COLO829 (cell line): ENCODE measurements at regions not wholly inside any gene's neighbourhood (a gene's known extent, or its start where the extent isn't known, plus 50 kb on each side); places are given as distances from the start of the nearest gene placed in this dataset.
"Not testable (repeated sequence)": the region's sequence is repeated elsewhere in the genome, so short reads cannot be mapped to it uniquely, and the experiment has no call there.

ENCODE experiments used
- DNase-seq: peaks from one replicate; pipeline ENCODE4 v3.0.0; 2012; ENCODE audit warnings: low spot score

DNA sequence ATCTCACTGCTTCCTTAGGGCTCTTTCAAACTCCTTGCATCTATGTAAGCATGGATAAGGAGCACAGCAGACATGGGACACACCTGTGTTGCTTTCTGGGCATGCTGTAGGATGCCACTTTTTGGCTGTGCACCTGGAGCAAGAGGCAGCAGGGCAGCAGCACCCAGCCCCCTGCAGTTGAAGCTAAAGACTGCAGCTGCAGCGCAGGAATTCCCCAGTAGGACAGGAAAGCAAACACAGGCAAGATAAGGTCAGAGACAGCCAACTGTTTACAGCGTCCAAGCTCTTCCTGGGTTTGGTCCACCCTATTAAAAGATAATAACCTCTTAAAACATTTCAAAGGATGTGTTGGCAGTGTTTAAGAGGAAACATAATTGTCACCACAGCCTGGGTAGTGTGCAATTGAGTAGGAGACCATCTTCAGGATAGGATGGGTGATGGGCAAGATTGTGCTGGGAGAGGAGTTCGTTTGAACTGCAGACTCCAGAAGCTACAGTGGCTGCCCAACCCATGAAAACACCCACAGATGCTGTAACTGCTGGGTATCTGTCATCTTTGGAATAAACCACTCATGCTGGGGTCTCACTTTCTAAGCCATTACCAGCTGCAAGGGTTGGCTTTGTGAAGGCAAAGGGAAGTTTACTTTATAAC lies 242.3 kb upstream of the PLGLB1 start:
- DNase-seq = not testable (repeated sequence)

DNA sequence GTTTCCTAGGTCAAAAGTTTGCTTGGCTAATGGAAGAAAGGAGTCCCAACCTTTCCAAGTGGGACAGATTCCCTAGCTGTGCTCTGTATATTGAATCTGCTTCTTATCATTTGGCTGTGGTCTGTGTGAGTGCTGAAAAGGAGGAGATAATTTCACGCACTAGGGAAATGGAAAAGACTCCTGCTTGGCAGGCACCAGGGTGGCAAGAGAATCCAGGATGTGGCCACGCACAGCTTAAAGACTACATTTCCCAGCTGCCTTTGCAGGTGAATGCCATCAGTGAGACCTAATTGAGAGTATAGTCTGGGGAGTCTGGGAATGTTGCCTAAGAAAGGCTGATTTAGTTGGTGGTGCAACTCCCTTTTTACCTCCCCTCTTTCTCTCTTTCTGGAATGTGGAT lies 253.5 kb upstream of the PLGLB1 start:
- not testable (repeated sequence) for DNase-seq

- DNase-seq = not testable (repeated sequence)
Measured at GRCh38 chr2:87275974-87276629, 254.5 kb upstream of the PLGLB1 start.

GRCh38 chr2:87276673-87277072 lies 255.0 kb upstream of the PLGLB1 start:
- not testable (repeated sequence) for DNase-seq

GRCh38 chr2:87277734-87278133 lies 256.1 kb upstream of the PLGLB1 start:
- not testable (repeated sequence) for DNase-seq

DNA sequence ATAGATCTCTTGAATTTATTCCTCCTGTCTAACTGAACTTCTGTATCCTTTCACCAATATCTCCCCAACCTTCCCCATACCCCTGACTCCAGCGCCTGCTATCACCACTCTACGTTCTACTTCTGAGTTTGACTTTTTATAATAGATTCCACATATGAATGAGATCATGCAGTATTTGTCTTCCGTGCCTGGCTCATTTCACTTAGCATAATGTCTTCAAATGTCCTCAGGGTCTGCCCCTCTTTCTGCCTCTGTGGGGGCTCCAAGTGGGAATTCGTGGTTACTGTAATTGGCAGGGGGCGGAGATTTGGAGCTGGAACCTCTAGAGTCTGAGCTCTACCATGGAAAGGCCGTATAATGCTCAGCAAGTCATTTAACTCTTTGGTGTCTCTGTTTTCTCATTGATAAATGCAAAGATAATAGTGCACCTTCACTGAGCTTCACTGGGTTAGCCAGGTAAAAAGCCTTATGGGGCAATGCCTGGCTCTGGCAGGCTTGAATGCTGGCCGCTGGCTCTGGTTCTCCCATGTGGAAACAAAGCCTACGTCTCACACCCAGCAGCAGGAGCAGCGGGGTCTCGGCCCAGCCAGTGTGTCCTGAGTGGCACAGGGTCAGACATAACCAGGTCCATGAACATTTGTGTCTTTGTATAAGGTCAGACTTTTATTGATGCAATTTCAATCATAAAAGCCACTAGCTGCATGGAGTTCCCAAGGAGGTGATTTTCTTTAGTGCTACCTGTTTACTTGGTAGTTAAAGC lies 259.1 kb upstream of the PLGLB1 start:
- DNase-seq = not testable (repeated sequence)

GRCh38 chr2:87283735-87284470 lies 262.3 kb upstream of the PLGLB1 start:
- not testable (repeated sequence) for DNase-seq

DNA sequence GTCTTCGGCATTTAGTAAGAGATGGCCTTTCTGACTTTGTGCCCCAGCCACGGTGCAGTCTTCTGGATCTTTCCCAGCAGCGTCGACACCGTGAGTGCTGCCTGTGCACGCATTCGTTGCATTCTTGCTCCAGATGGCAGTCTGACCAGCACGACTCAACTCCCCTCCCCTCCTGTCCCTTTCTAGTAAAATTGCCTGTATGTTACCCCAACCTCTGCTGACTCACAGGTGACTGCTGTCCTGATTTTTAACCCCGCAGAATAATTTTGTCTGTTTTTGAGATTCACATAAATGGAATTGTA lies 262.8 kb upstream of the PLGLB1 start:
- DNase-seq = not testable (repeated sequence)

- DNase-seq = not testable (repeated sequence)
Measured at GRCh38 chr2:87285139-87285538, 263.5 kb upstream of the PLGLB1 start.

GRCh38 chr2:87290566-87291307 lies 269.1 kb upstream of the PLGLB1 start:
- DNase-seq = not testable (repeated sequence)

DNA sequence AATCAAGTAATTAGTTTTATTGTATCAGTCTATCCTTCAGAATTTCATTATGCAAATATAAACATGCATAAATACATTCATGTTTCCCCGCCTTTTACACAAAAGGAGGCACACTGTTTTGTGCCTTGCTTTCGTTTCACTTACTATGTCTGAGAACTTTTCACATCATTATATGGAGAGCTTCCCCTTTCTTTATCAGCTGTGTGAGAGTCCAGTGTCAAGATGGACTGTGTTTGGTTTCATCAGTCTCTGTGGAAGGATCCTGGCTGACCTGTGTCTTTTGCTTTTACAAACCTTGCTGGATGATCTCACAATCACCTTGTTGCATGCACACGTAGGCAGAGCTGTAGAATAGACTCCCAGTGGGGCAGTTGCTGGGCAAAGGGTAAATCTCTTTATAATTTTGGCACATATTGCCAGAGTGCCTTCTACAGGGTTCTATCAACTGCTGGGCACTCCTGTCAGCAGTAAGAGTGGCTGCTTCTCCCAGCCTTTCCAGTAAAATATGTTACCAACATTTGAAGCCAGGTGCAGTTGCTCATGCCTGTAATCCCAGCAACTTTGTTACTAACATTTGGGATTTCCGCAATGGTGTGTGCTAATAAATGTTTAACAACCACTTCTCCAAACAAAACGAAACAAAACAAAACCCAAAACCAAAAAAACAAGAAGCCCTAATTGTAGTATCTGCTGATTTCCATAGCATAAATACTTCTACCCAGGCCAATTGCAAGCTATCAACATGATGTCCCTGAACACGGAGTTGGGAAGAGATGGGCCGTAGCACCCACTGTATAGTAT lies 270.0 kb upstream of the PLGLB1 start:
- not testable (repeated sequence) for DNase-seq

DNA sequence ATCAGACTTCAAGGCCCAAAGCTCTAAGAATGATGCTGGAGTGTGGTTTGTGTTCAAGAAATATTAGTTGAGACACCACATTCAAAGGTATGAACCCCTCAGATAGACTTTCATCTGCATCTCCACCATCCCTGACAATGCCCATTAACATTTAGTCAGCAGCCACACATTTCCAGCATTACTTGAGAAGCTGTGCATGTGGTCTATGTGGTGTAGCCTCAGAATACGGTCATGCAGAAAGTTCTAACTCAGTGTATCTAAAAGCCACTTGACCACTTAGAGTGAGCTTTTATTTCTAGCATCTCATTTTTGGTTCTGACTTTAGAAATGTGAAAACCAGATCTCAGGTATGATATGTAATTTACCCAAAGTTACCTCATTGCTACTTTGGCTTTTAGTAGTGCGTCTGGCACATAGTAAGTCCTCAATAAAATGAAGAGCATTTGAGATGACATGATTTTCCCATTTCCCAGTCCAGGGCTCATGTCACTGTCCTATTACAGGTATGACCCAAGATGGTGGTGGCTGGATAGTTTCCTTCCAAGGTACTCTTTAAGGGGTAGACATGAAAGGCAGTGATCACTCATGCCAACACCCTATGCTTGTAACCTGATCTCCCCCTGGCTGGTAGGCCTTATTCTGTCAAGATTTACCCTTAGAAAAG lies 272.4 kb upstream of the PLGLB1 start:
- not testable (repeated sequence) for DNase-seq

GRCh38 chr2:87295135-87295534 lies 273.5 kb upstream of the PLGLB1 start:
- DNase-seq = not testable (repeated sequence)

DNA sequence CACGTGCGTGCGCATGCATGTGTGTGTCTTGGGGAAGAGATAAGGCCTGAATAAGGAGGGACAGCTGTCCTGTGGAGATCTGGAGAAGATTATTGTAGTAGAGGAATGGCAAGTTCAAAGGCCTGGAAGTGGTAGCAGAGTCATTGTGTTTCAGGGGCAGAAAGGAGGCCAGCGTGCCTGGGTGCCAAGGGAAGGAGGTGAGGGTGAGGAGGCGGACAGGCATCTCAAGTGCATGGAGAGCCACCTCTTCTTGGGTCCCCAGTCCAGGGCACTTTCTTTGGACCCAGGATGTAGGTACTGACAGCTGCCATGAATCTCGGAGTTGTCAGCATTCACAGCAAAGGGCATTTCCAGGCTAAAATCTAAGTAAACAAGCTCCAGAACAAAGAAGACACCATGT lies 279.7 kb upstream of the PLGLB1 start:
- DNase-seq = not testable (repeated sequence)

- not testable (repeated sequence) for DNase-seq
Measured at GRCh38 chr2:87301871-87302270, 280.2 kb upstream of the PLGLB1 start.

DNA sequence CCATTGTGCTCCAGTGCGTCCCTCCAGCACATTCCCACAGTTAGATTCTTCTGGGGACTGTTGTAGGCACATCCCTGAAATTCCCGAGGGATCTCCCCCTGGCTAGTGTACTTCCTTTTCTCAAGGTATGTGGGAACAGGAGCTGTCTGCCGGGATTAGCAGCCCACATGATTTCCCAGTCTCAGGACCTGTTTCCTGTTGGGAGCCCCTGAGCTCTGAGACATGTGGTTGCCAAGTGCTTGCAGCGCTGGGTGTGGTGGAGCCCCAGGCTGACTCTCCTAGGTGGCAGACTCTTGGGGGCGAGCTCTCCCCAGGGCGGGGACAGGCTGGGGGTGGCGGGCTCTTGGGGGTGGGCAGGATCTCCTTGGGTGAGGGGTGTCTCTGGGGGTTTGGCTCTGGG lies 287.0 kb upstream of the PLGLB1 start:
- DNase-seq = not testable (repeated sequence)

DNA sequence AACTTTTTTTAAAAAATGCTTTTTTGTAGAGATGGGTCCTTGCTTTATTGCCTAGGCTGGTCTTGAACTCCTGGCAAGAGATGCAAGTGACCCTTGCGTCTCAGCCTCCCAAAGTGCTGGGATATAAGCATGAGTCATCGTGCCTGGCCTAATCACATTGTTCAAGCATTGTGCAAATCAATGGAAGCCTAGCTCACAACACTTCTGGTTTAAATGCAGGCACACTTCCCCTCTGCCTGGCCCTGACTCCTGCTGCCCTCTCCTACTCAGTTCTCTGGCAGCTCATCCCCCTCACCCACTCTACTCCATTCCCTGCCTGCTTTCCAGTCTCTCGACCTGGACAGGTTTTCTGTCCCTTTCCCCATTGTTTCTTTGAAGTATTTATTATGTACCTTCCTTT lies 288.1 kb upstream of the PLGLB1 start:
- DNase-seq = not testable (repeated sequence)

DNA sequence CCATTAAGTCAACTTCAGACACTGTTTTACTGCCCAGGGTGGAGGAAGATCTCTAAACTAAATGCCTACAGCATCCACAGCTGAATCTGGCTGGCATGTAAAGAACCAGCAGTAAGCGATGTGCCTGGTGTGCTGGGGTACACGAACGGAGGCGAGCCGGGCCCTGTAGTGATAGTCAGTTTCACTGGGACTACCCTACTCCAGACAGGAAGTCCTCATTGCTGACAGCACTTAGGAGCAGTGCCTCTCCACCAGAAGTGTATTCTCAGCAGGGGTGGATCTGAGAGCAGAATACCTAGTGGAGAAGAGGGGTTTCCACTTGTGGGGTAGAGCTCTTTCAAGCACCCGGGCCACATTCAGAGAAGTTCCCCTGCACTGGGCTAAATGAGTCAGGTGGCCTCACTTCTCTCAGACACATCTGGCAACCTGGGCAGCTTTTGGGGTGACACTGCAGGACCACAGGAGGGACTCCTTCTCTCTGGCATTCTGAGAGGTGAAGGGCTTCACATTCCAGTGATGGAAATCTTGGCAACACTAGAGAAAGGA lies 290.3 kb upstream of the PLGLB1 start:
- not testable (repeated sequence) for DNase-seq

GRCh38 chr2:87314622-87315021 lies 293.0 kb upstream of the PLGLB1 start:
- not testable (repeated sequence) for DNase-seq
